NCI-H1092 treated with DMSO at 0.1 percent for 48 hours (cell line): ENCODE measurements at regions not wholly inside any gene's neighbourhood (a gene's known extent, or its start where the extent isn't known, plus 50 kb on each side); places are given as distances from the start of the nearest gene placed in this dataset.
A peak's percentile ranks its signal among the peaks of the same experiment; 100 is the strongest.
"Not testable (repeated sequence)": the region's sequence is repeated elsewhere in the genome, so short reads cannot be mapped to it uniquely, and the experiment has no call there.

Experiments used
- DNase-seq: peaks from one replicate; lab custom pipeline; 2025; lab: John Stamatoyannopoulos, UW

DNA sequence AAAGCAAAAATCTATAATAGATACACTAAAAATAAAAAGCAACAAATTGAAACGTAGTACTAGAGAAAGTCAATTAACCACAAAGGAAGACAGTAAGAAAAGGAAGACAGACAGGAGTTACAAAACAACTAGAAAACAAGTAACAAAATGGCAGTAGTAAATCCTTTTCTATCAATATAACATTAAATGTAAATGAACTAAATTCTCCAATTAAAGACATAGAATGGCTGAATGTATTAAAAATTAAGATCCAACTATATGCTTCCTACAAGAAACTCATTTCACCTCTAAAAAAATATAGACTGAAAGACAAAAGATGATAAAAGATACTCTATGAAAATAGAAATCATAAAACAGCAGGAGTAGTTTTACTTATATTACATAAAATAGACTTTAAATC lies 79.1 kb downstream of the CTH start:
- DNase-seq: no peak

DNA sequence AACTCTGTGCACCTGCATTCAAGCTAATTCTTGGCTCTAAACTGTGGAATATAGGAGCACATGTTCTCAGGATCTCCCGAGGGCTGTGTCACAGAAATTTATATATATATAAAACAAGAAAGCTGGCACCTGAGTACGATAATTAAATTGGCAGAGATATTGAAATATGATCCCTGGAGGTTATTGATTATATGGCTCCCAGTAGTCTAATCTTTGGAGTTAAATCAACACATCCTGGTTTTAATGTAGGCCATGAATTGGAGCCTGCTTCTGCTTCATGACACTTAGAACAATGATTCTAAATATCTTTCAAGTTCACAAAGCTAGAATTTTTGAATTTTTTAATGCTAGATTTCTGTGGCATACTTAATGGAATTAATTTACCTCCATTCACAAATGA lies 84.3 kb downstream of the CTH start:
- DNase-seq: peak; percentile 81

DNA sequence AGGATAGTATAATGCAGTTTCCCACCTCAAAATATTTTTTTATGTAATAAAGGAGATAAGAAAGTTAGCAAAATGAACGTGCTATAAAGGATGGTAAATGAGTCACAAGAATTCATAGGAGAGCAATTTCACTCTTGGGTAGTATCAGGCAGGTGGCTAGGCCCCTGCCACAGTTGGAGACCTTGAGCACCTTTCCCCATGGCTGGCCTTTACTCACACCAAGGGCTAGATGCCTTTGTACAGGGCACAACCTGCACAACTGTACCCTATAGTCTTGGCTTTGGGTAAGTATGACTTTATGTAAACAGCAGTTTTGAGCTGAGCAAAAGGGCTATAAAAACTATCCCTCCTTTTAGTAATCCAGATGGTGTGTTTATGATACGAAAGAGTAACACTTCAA lies 85.1 kb downstream of the CTH start:
- DNase-seq: no peak

DNA sequence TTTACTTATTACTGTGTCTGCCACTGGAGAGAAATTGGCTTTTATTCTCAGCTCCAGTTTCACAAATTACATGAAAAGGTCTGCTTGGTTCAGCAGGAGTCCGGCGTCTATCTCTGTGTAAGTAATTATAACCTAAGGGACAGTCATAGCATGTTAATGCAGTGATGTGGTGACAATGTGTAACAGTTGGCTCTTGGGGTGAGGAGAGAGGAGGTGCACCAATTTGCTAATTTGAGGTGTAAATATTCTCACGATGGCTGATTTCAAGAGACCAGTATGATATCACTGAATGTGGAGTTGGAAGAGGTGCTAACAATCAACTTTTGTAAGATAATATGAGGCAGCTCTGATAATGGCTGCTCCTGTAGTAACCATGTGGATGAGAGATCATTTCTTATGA lies 86.1 kb downstream of the CTH start:
- peak; percentile 39 for DNase-seq

DNA sequence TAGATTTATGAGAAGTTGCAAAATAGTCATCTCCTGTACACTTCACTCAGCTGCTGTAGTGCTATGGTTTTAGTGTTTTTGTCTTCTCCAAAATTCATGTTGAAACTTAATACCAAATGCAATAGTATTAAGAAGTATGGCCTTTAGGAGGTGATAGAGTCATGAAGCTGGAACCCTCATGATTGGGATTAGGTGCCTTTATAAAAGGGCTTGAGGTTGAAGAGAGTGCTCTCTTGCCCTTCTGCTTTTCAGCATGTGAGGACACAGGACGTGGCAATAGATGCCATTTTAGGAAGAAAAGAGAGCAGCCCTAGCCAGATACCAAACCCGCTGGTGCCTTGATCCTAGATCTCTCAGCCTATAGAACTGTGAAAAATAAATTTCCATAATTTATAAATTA lies 87.6 kb downstream of the CTH start:
- peak; percentile 17 for DNase-seq

DNA sequence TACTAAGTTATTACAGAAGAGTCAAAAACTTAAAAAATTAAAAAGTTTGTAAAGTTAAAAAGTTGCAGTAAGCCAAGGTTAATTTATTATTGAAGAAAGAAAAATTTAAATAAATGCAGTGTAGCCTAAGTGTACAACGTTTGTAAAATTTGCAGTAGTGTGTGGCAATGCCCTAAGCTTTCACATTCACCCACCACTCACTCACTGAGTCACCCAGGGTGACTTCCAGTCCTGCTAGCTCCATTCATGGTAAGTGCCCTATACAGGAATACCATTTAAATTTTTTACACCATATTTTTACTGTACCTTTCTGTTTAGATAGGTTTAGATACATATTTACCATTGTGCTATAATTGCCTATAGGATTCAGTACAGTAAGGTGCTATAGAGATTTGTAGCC lies 88.6 kb downstream of the CTH start:
- DNase-seq: no peak

DNA sequence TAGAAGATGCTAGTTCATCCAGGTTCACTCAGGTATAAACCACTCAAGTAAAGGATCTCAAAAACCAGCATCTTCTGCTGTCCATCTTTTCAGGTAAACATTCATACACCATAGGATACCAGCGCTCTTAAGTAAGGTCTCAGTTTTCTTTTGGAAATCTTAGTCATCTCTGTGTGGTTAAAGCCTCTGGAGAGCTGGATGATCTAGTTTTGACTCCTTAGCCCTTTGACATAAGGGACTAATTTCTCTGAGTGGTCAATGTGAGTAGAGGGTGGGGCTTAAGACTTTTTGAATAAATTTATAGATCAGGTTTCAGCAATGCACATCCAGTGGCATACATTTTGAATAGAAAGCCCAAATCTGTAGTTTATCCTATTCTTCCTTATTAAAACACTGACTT lies 92.3 kb downstream of the CTH start:
- DNase-seq: no peak

DNA sequence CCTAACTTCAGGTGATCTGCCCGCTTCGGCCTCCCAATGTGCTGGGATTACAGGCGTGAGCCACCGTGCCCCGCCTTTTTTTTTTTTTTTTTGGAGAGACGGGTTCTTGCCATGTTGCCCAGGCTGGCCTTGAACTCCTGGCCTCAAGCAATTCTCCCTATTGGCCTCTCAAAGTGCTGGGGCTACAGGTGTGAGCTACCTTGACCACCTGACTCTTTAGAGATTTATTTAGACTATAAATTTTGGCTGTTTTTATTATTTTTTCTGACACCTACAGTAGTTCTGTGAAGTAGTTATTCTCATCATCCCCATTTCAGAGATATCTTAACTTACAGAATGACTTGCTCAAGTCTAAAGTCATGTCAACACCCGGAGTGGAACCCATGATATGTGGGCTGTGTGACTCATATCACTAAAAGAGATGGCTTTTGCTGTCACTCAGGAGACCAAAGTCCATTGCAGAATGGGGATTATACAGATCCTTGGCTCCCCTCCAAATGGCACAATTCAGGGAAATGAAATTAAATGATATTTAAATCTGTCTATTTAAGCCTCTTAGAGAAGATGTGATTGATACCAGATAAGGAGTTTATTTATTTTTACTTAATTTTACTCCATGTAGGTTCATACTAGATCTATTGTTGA lies 93.2 kb downstream of the CTH start:
- DNase-seq: no peak

DNA sequence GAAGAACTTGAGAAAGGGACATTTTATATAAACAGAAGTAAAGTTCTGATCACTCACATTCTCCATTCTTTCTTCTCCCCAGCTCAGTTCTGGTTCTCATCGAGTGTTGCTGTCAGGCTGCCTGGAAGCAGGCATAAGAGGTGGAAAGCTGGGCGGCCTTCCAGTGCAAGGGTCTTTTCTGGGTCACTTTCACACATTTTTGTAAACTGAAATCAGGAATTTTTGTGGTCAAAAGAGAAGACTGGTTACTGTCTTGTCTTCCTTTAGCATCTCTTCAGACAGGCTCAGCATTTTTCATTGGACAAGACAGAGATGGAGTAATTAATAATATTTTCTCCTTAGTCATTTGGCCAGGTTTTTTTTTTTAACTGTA lies 93.7 kb downstream of the CTH start:
- no peak for DNase-seq

DNA sequence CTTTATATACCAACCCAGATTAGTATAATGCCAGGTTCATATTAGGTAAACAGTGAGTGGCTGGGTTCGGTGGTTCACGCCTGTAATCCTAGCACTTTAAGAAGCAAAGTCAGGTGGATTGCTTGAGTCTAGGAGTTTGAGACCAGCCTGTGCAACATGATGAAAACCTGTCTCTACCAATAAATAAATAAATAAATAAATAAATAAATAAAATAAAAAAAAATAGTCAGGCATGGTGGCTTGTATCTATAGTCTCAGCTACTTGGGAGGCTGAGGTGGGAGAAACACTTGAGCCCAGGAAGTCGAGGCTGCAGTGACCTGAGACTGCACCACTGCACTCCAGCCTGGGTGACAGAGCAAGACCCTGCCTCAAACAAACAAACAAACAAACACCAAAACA lies 96.9 kb downstream of the CTH start:
- not testable (repeated sequence) for DNase-seq

DNA sequence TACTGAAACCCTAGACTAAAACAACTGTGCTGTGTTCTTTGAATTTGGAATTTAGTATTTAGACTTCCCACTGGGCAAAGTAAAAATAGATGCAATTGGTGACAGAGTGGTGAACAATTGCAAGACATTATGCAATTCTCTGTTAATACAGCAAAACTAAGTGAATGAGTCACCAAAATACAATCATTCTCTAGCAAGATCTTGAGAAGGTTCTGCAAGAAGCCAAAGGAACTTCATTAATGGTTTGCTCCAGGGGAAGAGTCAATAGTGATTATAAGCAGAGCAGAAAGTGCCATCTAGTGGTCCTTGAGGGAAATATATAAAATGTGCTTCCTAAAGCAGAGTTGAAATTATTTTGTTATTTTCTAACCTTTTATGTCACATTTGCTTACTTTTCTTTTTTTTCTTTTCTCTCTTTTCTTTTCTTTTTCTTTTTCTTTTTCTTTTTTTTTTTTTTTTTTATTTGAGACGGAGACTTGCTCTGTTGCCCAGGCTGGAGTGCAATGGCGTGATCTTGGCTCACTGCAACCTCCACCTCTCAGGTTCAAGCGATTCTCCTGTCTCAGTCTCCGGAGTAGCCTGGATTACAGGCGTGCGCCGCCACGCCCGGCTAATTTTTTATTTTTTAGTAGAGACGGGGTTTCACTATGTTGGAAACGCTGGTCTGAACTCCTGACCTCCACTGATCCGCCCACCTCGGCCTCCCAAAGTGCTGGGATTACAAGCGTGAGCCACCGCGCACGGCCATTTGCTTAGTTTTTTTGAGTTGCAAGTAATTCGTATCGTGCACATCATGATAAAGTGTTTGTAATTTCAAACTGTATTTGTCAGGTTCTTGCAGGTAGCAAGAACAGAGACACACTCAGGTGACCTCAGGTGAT lies 99.2 kb downstream of the CTH start:
- peak; percentile 55 for DNase-seq

DNA sequence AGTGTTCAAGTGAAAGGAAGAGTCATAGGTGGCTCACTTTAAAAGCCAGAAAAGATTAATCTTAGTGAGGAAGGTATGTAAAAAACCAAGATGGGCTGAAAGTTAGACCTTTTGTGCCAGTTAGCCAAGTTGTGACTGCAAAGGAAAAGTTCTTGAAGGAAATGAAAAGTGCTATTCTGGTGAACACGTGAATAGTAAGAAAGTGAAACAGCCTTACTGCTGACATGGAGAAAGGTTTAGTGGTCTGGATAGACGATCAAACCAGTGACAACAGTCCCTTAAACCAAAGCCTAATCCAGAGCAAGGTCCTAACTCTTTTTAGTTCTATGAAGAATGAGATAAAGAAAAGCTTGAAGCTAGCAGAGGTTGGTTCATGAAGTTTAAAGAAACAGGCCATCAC lies 106.4 kb downstream of the CTH start:
- DNase-seq: no peak

DNA sequence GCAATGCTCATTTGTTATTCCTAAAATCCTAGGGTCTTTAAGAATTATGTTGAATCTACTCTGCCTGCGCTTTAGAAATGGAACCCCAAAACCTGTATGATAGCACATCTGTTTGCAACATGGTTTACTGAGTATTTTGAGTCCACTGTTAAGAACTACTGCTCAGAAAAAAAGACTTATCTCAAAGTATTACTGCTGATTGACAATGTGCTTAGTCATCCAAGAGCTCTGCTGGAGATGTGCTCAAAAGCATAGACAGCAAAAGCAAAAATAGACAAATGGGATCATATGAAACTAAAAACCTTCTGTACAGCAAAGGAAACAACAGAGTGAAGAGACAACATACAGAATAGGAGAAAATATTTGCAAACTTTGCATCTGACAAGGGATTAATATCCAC lies 107.0 kb downstream of the CTH start:
- no peak for DNase-seq

DNA sequence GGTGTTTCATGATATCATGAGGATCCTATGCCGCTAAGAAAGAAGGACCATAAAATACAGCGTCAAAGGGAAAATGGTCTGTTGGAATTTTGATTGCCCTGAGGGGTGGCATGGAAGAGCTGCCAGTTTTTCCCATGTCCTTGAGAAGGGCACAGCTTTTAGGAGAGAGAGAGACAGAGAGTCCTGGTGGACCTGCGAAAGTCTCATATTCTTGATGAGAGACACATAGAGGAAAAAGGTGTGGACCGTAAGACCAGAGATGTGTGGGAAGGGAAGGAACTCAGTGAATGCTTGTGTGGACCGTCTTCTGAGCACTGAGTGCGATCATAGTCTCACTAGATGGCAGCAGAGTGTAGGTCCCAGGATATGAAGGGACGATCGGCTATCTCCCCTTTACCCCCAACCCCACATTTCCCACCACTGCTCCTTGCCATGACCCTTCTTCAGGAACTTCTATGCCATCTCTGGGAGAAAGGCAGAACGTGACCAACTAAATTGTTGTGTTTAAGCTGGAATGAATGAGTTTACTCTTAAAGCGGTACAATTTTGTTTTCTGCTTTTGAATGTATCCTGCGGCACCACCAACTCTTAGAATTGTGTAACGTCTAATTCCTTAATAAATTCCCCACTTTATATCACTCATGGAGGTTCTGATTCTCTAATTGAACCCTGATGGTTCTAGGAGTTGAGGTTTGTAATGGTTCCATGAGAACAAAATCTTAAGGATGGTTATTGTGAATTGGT lies 117.7 kb downstream of the CTH start:
- peak; percentile 20 for DNase-seq

DNA sequence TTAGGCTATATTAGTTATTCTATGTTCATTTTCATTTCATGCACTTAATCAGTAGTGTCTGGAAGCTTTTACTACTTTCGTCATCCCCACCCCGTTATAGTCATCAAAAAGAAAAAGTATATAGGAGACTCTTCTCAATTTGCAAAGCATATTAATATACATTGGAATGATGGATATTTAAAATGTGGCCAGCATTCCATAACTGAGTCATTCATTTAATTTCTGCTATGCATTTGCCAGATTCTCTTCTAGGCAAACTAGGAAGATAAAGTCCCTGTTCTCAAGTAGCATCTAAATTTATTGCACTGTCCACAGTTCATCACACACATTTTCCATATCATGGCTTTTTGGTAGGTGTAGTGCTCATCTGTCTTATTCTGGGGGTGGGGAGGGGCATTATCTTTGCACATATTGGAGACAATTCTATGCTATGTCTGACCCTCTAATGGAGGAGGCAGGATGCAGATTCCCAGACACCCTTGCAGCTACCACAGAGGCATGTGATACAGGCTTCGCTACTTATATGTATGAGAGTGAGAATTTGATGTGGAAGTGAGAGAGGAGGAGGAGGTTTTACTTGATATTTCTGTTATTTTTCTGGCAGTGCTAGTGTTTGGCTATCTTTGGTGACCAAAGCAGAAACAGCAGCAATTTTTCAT lies 125.8 kb downstream of the CTH start:
- no peak for DNase-seq

DNA sequence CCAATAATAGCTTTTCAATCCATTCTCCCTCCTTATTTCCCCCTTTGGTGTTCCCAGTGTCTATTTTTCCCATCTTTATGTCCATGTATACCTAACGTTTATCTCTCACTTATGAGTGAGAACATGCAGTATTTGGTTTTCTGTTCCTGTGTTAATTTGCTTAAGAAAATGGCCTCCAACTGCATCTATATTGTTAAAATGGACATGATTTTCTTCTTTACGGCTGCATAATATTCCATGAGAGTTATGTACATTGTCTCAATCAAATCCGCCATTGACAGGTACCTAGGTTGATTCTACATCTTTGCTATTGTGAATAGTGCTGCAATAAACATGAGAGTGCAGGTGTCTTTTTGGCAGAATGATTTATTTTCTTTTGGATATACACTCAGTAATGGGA lies 126.7 kb downstream of the CTH start:
- no peak for DNase-seq

DNA sequence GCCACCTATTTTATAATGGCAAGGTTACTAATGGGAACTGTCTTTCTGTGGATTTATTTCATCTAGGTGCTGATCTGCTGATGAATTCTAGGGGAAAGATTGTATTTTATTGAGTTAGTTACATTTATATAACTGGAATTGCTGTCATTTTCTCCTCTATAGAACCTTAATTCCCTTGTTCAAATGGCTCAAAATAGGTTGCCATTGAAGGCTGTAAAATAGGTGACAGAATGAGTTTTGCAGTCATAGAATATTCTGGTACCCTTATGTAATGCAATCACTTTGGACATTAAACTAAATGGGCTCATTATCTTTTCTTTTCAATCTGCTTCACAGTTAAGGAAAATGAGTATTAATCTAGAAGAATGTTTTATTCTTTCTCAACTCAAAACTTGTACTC lies 131.0 kb downstream of the CTH start:
- DNase-seq: no peak

DNA sequence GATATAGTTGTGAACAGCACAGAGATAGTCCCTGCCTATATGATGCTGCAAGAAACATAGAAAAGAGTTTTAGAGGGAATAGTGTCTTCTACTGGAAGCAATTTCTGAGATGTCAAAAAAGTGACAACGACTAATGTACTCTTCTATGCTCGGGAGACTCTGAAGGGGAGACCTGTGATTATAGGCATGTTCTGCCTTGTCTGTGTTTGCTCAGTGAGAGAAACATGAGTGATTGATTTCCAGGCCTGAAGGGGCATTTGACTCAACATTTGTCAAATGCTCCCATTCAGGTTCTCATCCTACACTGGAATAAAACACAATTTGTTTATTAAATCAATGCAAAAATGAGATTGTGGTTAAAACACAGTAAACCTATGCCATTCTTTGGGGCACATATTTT lies 131.8 kb downstream of the CTH start:
- no peak for DNase-seq

DNA sequence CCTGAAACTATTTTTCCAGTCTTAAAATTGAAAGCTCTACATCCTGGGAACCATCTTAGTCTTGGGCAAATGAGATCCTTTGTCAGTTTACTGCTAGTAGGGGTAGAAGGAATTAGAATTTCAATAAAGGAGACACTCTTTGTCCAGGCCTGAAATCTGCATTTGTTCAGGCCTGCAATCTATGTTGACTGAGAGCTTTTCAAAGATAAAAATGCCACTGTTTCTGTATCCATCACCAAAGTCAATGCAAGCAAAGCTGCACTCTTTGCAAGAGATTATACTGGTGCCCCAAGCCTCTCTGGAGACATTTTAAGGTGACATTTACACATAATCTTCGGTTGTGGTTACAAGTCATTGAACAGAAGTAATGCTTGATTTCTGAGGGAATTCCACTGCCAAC lies 135.7 kb downstream of the CTH start:
- DNase-seq: no peak

DNA sequence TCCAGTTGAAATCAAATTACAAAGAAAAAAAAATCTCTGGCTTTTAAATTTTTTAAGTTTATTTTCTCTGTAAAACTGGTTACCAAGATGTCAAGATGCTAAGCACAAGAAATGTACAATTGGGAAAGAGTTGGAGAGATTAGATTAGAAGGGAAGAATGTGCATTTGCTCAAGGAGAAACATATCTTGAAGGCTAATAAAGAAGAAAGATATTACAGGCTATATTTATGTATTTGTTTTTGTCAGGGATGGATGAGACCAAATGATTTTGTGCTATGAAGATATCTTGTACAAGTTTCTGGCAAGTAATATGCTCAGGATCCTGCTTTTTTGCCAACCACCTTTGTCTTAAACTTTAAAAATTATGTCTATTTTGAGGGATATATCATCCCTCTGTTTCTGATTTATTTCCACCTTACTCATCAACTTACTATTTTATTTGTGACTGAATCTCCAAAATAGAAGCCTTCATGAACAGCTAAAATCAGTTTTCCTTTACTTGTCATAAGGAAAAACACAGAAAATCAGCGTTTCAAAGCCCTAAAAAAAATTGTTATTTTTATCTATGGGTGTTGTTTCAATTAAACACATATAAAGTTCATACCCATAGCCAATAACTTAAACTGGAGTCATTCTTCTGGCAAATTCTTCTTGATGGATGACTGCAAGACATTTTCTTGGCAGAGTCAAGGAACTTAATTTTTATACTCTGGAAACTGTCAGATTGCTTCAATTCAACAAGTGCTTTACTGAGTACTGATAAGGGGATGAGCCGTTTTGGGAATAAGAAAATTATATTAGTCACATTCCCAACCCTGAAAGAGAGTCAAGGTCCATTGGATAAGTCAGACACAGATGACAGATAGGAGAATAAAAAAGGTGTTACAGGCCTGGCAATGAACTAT lies 141.8 kb downstream of the CTH start:
- no peak for DNase-seq

DNA sequence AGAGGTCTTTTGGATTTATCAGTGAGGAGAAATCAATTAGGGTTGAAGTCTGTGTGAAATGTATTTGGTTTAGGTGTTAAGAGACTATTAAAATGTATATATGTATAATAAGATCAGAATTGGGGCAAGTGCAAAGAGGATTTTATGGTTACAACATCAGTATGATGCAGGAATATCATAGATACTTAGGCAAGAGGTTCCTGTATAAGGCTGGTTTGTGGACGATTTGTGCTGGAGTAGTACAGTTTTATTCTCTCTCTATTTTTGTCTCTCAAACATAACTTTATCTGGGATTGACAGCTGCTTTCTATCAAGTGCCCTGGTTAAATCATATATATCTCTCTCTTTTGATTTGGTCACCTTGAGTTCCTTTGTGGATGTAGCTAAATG lies 142.5 kb downstream of the CTH start:
- no peak for DNase-seq

DNA sequence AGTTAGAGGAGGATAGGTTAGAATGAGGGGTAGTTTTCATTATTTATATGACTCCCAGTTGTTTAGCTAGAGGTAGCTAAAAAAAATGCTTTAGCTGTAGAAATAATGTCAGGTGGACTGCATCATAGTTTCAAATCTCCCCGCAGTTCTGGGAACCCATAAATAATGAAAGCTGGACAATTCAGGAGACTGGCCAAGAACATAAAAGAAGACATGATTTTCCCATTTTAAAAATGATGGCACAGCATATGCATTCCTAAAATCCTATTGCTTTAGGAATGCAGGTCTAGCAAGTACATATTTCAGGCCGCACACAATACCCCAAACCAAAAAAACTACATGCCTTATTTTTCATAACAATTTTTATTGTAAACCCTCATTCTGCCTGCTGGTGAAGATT lies 143.3 kb downstream of the CTH start:
- DNase-seq: no peak
